WERI-Rb-1 (cell line): ENCODE measurements at regions not wholly inside any gene's neighbourhood (a gene's known extent, or its start where the extent isn't known, plus 50 kb on each side); places are given as distances from the start of the nearest gene placed in this dataset.

Source experiments
- DNase-seq: peaks from one replicate; pipeline ENCODE4 v3.0.0-alpha.2; 2020
- H3K27ac ChIP-seq: fragments of 250-450 bp; sonication (Bioruptor Pico); 2 replicates; pipeline ENCODE4 v1.5.1; 2020; ENCODE audit warnings: mild to moderate bottlenecking, moderate library complexity
- H3K27me3 ChIP-seq: fragments of 250-450 bp; sonication (Bioruptor Pico); 2 replicates; pipeline ENCODE4 v1.5.1; 2021; ENCODE audit warnings: mild to moderate bottlenecking, low read depth, moderate library complexity; ENCODE audit not compliant: insufficient read depth, severe bottlenecking
- H3K36me3 ChIP-seq: fragments of 250-450 bp; sonication (Bioruptor Pico); 2 replicates; pipeline ENCODE4 v1.5.1; 2020; ENCODE audit warnings: mild to moderate bottlenecking, moderate library complexity
- H3K4me3 ChIP-seq: 2 replicates; pipeline ENCODE4 v1.5.1; 2011; ENCODE audit warnings: low read depth, mild to moderate bottlenecking, control low read depth, low read length
- H3K9me3 ChIP-seq: fragments of 250-450 bp; sonication (Bioruptor Pico); 2 replicates; pipeline ENCODE4 v1.5.1; 2021; ENCODE audit warnings: mild to moderate bottlenecking, moderate library complexity; ENCODE audit not compliant: severe bottlenecking
- TF ChIP-seq, protein P1 (sequence below): IDR thresholded peaks from 2 replicates; pipeline ENCODE4 v1.5.1; 2011; ENCODE audit warnings: low read depth, mild to moderate bottlenecking, control low read depth, inconsistent platforms, low read length

DNA sequence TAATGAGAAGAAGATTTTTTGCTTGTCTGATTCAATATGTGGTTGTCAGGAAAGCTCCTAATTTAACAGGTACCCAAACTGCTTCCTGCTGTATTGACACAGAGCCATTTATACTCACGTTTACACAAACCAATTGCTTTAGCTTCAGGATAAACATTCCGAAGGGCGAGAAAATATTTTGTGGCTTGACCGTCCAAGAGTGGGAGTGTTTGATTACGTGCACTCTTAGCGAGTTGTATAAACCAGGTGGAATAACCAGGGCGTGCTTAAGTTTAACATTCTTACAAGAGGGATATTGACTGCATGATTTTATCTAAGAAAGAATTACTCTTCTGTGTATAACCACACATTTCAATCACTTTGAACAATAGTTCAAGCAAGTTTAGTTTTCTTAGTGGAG is 278.7 kb upstream of the TYRP1 start:
- Histone ChIP-seq H3K27me3 (no peaks in the 10 kb centered on the region), H3K27ac (no peak overlapping the region), H3K9me3 (no peaks in the 10 kb centered on the region), H3K36me3 (no peaks in the 10 kb centered on the region), H3K4me3 (no peak overlapping the region)
- no peak for DNase-seq
- TF ChIP-seq, protein P1, sequence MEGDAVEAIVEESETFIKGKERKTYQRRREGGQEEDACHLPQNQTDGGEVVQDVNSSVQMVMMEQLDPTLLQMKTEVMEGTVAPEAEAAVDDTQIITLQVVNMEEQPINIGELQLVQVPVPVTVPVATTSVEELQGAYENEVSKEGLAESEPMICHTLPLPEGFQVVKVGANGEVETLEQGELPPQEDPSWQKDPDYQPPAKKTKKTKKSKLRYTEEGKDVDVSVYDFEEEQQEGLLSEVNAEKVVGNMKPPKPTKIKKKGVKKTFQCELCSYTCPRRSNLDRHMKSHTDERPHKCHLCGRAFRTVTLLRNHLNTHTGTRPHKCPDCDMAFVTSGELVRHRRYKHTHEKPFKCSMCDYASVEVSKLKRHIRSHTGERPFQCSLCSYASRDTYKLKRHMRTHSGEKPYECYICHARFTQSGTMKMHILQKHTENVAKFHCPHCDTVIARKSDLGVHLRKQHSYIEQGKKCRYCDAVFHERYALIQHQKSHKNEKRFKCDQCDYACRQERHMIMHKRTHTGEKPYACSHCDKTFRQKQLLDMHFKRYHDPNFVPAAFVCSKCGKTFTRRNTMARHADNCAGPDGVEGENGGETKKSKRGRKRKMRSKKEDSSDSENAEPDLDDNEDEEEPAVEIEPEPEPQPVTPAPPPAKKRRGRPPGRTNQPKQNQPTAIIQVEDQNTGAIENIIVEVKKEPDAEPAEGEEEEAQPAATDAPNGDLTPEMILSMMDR, result no peak

DNA sequence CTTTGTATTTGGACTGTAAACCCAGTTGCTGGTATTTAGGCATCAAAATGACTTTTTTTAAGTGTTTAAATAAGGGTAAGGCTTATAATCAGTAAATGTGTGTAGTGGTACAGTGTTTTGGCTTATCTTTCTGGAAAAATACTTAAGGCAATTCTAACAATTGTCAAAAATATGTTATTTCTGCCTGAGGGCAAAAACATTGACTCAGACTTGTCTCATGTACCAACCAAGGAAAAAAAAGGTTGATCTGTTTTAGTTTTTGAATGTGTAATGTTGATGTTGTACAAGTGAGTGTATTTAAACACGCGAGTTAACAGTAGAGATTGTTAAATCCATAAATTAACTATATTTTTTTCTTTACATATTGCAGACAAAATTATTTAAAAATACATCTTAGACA is 277.8 kb upstream of the TYRP1 start:
- no peak for DNase-seq
- H3K27me3 ChIP-seq, result no peaks in the 10 kb centered on the region
- H3K4me3 ChIP-seq, result no peak overlapping the region
- TF ChIP-seq, protein P1, result no peak
- H3K27ac ChIP-seq, result no peak overlapping the region
- no peaks in the 10 kb centered on the region for H3K9me3 ChIP-seq
- no peaks in the 10 kb centered on the region for H3K36me3 ChIP-seq

DNA sequence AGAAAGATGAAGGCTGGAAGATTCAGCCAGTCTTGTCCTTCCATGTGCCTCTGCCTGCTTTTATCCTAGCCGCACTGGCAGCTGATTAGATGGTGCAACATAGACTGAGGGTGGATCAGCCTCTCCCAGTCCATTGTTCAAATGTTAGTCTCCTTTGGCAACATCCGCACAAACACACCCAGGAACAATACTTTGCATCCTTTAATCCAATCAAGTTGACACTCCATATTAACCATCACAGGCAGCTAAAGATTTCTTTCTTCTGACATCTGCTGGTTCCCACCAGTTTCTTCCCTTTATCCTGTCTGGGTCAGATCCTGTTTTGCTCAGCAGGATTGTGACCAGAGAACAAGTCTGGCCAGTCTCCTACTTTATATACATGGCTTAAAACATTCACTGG is 276.5 kb upstream of the TYRP1 start:
- Histone ChIP-seq H3K36me3 (no peaks in the 10 kb centered on the region), H3K27me3 (no peaks in the 10 kb centered on the region), H3K9me3 (no peaks in the 10 kb centered on the region), H3K27ac (no peak overlapping the region), H3K4me3 (no peak overlapping the region)
- peak; percentile 29 for DNase-seq
- TF ChIP-seq, protein P1, result no peak

DNA sequence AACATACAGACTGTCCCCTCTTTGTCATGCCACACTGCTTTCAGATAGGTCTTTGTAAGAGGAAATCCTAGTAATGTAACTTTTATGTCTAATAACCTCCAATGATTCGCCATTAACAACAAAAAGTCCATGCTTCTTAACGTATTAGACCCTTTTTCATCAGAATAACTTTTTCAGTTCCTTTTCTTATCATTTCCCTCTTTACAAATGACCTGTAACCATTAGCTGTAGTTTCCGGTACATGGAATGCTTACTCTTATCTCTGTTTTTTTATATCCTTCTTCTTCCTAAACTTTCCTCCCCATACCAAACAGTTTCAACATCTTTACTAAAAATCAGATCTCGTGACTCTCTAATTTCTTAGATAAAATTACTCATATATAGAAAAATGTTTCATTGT is 268.9 kb upstream of the TYRP1 start:
- Histone ChIP-seq H3K36me3 (no peaks in the 10 kb centered on the region), H3K9me3 (no peaks in the 10 kb centered on the region), H3K27ac (no peak overlapping the region), H3K4me3 (no peak overlapping the region), H3K27me3 (no peaks in the 10 kb centered on the region)
- no peak for DNase-seq
- TF ChIP-seq, protein P1, result no peak

DNA sequence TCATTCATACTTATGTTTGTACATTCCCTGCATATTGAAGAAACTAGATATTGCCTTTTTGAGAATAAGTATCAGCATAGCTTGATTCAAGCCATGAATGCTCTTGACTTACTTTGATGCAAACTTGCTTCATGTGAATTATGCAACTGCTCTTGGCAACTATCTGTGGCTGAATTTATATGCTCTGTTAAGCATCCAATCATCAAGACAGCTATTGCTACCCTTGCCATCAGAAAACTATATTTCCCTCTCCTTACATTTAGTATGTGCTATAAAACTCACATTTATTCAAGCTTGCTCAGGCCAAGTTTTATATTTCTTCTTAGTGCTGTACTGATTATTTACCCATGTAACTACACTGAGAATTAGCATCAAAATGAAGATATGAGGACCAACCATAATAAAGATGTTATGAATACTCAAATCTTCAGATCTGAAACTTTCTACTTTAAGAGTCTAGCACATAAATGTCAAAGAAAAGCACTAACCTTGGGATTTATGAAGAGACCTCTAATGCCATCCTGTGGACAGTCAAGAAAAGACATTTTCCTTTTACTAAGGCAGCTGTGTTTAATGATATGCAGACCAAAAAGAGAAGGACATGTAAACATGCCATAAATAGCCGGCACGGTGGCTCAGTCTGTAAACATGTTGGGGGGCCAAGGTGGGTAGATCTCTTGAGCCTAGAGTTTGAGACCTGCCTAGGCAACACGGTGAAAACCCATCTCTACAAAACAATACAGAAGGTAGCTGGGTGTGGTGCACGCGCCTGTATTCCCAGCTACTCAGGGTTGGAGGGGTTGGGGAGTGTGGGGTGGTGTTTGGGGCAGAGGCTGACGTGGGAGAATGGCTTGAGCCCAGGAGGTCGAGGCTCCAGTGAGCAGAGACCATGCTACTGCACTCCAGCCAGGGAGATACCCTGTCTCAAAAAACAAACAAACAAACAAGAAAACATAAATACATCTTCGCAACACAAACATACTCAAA is 267.0 kb upstream of the TYRP1 start:
- TF ChIP-seq, protein P1, result peak; percentile 27; the same call in 1 of the 2 replicates
- H3K36me3 ChIP-seq, result no peaks in the 10 kb centered on the region
- H3K27ac ChIP-seq, result no peak overlapping the region
- no peaks in the 10 kb centered on the region for H3K27me3 ChIP-seq
- no peaks in the 10 kb centered on the region for H3K9me3 ChIP-seq
- no peak for DNase-seq
- H3K4me3 ChIP-seq, result no peak overlapping the region
